ENCODE measurements at regions not wholly inside any gene's neighbourhood (a gene's known extent, or its start where the extent isn't known, plus 50 kb on each side); places are given as distances from the start of the nearest gene placed in this dataset.
"Not testable (repeated sequence)": the region's sequence is repeated elsewhere in the genome, so short reads cannot be mapped to it uniquely, and the experiment has no call there.

GRCh38 chr3:152891678-152892077 is 56.7 kb downstream of the P2RY1 start:
- no peak for DNase-seq

- DNase-seq, result no peak
Measured at GRCh38 chr3:152892446-152892845, 57.5 kb downstream of the P2RY1 start.

- DNase-seq, result no peak
Measured at GRCh38 chr3:152893647-152894046, 58.7 kb downstream of the P2RY1 start.

GRCh38 chr3:152899306-152899705 is 64.4 kb downstream of the P2RY1 start:
- DNase-seq, result no peak

GRCh38 chr3:152902141-152902669 is 67.3 kb downstream of the P2RY1 start:
- no peak for DNase-seq

GRCh38 chr3:152905631-152906030 is 70.7 kb downstream of the P2RY1 start:
- no peak for DNase-seq

GRCh38 chr3:152909180-152909883 is 74.4 kb downstream of the P2RY1 start:
- DNase-seq, result peak in 1 of 2 donors; percentile 33

- peak in 1 of 2 donors; percentile 1 for DNase-seq
Measured at GRCh38 chr3:152910211-152910610, 75.3 kb downstream of the P2RY1 start.

GRCh38 chr3:152910966-152911365 is 76.0 kb downstream of the P2RY1 start:
- no peak for DNase-seq

- not testable (repeated sequence) for DNase-seq
Measured at GRCh38 chr3:152914743-152915142, 79.8 kb downstream of the P2RY1 start.

GRCh38 chr3:152915695-152916094 is 80.8 kb downstream of the P2RY1 start:
- DNase-seq, result no peak

- DNase-seq, result no peak
Measured at GRCh38 chr3:152916753-152917279, 81.9 kb downstream of the P2RY1 start.

GRCh38 chr3:152921351-152921750 is 86.4 kb downstream of the P2RY1 start:
- no peak for DNase-seq

- no peak for DNase-seq
Measured at GRCh38 chr3:152922554-152922953, 87.6 kb downstream of the P2RY1 start.

- no peak for DNase-seq
Measured at GRCh38 chr3:152927131-152927530, 92.2 kb downstream of the P2RY1 start.

GRCh38 chr3:152930516-152930915 is 95.6 kb downstream of the P2RY1 start:
- no peak for DNase-seq

- no peak for DNase-seq
Measured at GRCh38 chr3:152937234-152937633, 102.3 kb downstream of the P2RY1 start.

- no peak for DNase-seq
Measured at GRCh38 chr3:152938974-152939636, 104.2 kb downstream of the P2RY1 start.

GRCh38 chr3:152941859-152942258 is 106.9 kb downstream of the P2RY1 start:
- DNase-seq, result no peak

- no peak for DNase-seq
Measured at GRCh38 chr3:152942366-152942765, 107.4 kb downstream of the P2RY1 start.

- DNase-seq, result no peak
Measured at GRCh38 chr3:152943645-152944044, 108.7 kb downstream of the P2RY1 start.

GRCh38 chr3:152944671-152945070 is 109.7 kb downstream of the P2RY1 start:
- DNase-seq, result no peak

- DNase-seq, result no peak
Measured at GRCh38 chr3:152945556-152945955, 110.6 kb downstream of the P2RY1 start.

- DNase-seq, result no peak
Measured at GRCh38 chr3:152957491-152957890, 122.6 kb downstream of the P2RY1 start.
